ENCODE measurements at regions not wholly inside any gene's neighbourhood (a gene's known extent, or its start where the extent isn't known, plus 50 kb on each side); places are given as distances from the start of the nearest gene placed in this dataset.

- no peak for TF ChIP-seq CTCF (IDR thresholded peaks at IDR 0.05)
- TF ChIP-seq POLR2A (IDR thresholded peaks at IDR 0.05): no peak
Measured at GRCh38 chr21:32957545-32957944, 68.2 kb upstream of the OLIG2 start.

Data from body of pancreas (tissue), 4 donors.